Sciatic nerve (tissue), 2 donors: ENCODE measurements at regions not wholly inside any gene's neighbourhood (a gene's known extent, or its start where the extent isn't known, plus 50 kb on each side); places are given as distances from the start of the nearest gene placed in this dataset.

Experiments
- ATAC-seq: fragments of 200-7000 bp; cut with Tn5 transposase; one replicate; pipeline ENCODE4 v1.9.1; 2020; ENCODE audit warnings: mild to moderate bottlenecking, moderate library complexity
- DNase-seq: peaks from one replicate; pipeline ENCODE4 v3.0.0-alpha.2; 2020; ENCODE audit warnings: low spot score
- intact Hi-C: fragments of 100-400 bp; cut with DNase I; formaldehyde crosslinking; loops from one replicate; pipeline ENCODE4 v1.14.2; 2022
- donor health status: DM: no; HTN: no; CAD: no.
- donor health status: DM: no; HTN: no; CAD: no.

DNA sequence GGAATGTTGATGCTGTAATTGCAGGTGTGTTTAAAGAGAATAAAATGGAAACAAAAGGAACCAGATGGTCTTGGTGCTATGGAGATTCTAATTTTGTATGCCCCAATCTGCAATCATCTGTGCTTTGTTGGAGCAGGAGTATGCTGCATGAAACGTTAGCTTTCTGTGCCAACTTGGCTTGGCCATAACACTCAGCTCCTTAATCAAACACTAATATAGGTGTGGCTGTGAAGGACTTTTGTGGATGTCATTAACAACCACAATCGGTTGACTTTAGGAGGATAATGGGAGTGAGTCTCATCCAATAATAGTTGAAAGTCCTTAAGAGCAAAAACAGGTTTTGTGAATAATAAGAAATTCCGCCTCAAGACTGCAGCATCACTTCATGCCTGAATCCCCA is 399.2 kb downstream of the NLGN4X start:
- DNase-seq: no peak
- ATAC-seq: no peak
- intact Hi-C loops: no loop called here

DNA sequence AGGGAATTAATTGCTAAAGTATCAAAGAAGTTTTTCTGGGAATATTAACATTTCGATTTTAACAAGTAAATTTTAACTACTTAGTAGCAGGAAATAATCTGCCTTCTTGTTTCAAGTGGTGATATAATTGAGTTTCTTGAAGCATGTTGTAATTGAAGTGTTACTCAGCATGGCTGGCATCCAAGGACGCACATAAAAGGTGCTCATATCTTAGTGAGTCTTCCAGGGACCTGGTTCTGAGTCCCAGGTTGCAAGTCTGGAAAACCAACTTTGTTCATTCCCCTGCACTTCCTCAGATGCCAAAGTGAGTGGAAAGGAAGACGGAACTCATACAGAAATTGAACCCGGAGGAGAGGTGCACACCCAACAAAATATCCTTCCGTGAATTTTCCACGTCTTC is 399.6 kb downstream of the NLGN4X start:
- no peak for DNase-seq
- no peak for ATAC-seq
- intact Hi-C loops: no loop called here

DNA sequence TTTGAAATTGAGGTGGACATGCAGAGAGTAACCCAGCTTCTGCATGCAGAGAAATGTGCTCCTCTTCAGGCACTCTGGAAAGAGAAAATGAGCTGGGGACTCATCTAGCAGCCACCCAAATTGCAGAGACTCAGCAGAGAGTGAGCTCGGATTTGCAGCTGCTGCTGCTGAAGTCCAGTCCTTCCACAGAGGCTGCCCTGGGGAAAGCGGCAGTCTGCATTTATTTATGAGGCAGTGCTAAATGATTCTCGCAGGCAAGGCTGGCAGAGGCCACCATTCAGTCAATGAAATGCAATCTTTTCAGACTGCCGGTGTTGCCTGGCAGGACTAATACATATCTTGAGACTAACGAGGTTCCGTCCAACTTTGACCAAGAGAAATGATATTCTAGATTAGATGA is 404.8 kb downstream of the NLGN4X start:
- intact Hi-C loops: no loop called here
- no peak for DNase-seq
- ATAC-seq: no peak

DNA sequence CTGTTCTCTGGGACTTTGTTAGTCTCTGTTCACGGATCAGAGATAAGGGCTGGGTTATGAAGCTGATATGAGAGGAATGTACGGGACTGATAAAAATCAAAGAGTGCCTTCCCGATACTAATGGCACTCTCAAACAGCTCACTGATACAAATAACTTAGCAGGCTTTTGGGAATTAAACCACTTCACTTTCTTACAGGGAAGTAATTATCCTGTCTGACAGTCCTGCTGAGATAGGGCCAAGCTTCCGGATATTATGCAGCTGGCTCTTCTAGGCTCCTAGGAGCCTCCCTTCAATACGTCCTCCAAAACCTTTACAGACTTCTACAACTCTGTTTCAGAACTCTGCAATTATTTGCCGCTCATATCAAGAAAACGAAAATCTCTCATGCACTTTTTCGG is 418.0 kb downstream of the NLGN4X start:
- DNase-seq: no peak
- no peak for ATAC-seq
- intact Hi-C loops: no loop called here

DNA sequence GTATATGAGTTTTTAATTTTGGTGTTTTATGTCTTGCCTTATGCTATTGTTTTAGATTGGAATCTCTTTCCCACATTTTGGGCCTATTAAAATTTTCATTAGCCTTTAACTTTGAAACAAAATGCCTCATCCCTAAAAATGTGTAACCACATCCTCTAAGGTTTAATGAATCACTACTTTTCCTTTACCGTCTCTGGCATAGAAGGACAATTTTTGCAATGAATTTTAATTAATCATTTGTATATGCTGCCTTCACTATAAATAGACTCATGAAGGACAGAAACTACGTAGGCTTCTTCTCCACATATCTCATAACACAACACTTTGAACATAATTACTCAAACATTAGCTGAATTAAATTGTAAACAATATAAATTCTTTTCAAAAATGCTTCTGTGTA is 421.5 kb downstream of the NLGN4X start:
- no peak for ATAC-seq
- intact Hi-C loops: no loop called here
- no peak for DNase-seq

DNA sequence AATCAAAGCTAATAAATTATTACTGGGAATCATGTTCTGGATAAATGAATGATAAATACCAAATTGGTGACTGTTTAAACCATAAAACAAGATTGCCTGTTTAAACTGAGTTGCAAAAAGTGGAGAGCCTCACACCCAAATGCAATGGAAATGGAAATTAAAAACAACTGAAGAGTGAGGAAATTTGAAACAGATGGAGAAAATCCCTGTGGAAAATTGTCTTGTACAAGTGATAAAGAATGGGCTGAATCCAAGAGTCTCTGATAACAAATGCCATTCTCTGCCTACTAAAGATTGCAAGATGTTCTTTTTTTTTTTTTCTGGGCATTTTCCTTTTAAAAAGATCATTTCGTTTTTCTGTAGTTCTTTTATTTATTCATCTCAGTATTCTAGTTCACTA is 426.3 kb downstream of the NLGN4X start:
- intact Hi-C loops: no loop called here
- ATAC-seq (no peak), DNase-seq (no peak)

DNA sequence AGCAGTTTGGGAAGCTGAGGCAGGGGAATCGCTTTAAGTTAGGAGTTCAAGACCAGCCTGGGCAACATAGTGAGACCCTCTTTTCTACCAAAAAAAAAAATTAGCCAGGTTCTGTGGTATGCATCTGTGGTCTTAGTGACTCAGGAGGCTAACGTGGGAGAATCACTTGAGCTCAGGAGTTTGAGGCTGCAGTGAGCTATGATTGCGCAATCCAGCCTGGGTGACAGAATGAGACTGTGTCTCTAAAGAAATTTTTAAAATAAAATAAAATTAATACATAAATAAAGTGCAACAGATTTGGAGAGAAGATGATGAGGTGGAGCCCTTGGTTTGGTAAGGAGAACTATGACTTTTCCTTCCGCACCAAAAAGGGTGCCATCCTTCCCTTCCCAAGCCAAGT is 436.9 kb downstream of the NLGN4X start:
- no peak for DNase-seq
- no peak for ATAC-seq
- intact Hi-C loops: no loop called here

DNA sequence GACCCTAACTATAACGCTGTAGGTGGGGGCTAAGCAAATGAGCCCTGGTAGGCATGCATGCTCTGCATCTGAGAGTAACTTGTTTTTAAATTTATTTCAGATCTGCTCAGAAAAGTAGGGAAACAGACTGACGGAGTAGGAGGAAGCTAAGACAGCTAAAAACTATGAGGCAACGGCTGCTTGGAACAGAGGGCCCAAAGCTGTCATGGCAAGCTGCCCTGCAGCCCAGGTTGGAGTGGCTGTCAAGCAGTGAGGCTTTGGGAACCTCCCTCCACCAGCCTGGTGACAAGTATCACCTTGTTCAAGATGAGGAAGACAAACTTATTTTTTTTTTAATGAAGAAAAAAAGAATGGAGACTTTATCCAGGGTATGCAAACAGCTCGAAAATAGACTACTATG is 439.8 kb downstream of the NLGN4X start:
- ATAC-seq: no peak
- DNase-seq: no peak
- intact Hi-C loops: no loop called here

DNA sequence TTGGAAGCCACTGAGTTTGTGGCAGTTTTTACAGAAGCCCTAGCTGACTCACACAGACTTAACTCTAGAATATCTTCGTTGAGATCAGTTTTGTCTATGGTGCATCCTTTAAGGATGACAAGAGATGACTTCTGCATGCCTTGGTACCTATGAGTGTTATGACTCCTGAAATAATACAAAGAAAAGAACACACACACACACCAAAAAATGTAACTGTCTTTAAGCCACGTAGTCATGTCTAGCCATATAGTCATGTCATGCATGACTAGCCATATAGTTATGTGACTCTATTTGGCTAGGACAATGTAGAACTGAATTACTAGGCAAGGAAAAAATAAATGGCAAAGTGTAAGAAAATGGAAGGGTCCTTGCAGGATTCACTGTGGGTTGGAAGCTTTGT is 447.8 kb downstream of the NLGN4X start:
- DNase-seq (no peak), ATAC-seq (no peak)
- intact Hi-C loops: no loop called here

DNA sequence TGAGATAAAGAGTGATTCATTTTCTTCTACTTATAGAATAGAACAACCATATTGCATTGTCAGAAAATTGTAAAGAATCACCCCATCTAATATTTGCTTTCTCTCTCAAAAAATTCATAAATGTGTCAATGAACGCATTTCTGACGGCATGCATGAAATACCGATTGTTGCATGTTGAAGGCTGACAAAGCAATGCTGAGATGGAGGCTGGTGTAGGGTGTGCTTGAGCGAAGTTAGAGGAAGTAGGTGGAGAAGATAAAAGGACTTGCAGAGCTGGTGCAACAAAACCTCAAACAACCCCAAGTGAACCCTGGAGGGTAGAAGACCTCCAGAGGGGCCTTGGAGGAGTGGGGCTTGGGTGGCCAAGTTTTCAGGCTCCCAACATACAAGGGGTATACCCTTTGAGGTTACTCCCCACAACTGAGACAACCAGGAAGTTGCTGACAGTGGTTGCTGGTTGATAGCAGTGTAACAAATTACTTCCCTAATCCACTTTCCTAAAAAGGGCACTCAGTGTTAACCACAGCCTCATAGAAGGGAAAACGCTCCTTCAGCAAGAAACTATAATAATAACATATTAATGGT is 452.7 kb downstream of the NLGN4X start:
- DNase-seq (no peak), ATAC-seq (peak; percentile 46)
- intact Hi-C loops: no loop called here

DNA sequence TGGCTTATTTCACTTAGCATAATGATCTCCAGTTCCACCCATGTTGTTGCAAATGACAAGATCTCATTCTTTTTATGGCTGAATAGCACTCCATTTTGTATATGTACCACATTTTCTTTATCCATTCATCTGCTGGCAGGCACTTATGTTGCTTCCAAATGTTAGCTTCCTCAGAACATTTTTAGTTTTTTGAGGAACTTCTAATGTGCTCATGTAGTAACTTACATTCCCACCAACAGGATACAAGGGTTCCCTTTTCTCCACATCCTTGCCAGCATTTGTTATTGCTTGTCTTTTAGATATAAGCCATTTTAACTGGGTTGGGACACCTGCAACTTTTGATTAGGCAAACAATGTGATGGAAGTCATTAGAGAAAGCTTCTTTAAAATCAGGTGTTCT is 454.2 kb downstream of the NLGN4X start:
- DNase-seq (no peak), ATAC-seq (no peak)
- intact Hi-C loops: no loop called here

DNA sequence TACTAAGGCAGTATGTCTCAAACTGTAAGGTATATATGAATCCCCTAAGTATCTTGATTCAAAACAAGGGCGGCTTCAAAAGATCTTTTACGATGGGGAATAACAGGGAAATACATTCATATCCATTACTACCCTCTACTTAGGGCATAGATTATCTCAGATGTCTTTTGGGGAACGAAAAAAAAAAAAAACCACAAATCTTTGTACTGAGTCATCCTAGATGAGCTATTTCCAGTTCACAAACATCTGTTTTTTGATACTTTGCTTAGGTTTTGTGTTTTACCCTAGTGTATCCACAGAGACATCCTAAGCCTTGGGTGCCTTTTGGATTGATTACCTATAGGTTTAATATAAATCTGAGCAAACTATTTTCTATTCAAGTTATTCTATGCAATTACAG is 457.2 kb downstream of the NLGN4X start:
- intact Hi-C loops: no loop called here
- no peak for ATAC-seq
- no peak for DNase-seq

DNA sequence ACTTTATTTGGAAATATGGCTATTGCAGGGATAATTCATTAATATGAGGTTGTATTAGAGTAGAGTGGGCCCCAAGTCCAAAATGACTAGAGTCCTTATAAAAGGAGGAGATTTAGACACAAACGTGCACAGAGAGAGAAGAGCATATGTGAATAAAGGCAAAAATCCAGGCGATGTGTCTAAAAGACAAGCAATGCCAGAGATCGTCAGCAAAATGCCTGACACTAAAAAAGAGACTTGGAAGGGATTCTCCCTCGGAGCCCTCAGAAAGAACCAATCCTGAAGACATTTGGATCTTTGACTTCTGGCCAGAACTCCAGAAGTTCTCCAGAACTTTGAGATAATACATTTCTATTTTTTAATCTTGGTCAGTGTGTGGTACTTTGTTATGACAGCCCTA is 472.1 kb downstream of the NLGN4X start:
- intact Hi-C loops: no loop called here
- ATAC-seq (no peak), DNase-seq (no peak)

DNA sequence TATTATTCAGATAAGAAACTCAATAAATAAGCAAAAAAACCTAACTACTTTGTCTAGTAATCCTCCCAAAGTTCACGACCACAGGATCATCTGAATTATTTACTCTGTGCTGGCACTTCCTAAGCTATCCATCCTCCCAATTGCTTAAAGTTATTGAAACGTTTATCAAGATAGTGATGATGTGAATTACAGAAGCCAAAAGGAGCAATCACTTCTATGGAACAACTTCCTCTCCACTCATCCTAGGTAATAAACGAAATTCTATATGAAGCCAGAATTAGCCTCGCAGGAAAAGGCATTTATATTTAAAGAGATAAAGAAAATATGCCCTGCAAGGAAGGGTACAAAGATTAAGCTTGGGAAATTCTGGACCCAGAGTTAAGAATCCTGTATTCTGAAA is 475.4 kb downstream of the NLGN4X start:
- ATAC-seq (no peak), DNase-seq (no peak)
- intact Hi-C loops: no loop called here

DNA sequence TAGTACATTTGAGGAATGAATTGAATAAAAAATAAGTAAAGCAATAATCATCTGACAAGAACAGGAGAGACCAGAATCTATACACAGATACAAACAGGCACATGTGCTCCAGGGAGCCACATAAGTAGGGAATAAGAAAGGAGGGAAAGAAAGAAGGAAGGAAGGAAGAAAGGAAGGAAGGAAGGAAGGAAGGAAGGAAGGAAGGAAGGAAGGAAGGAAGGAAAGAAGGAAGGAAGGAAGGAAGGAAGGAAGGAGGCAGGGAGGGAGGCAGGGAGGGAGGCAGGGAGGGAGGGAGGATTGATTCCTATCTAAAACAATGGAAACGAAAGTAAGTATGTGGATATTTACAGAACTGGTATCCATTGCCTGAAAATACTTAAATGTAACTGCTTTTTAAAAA is 475.8 kb downstream of the NLGN4X start:
- no peak for DNase-seq
- intact Hi-C loops: no loop called here
- no peak for ATAC-seq

DNA sequence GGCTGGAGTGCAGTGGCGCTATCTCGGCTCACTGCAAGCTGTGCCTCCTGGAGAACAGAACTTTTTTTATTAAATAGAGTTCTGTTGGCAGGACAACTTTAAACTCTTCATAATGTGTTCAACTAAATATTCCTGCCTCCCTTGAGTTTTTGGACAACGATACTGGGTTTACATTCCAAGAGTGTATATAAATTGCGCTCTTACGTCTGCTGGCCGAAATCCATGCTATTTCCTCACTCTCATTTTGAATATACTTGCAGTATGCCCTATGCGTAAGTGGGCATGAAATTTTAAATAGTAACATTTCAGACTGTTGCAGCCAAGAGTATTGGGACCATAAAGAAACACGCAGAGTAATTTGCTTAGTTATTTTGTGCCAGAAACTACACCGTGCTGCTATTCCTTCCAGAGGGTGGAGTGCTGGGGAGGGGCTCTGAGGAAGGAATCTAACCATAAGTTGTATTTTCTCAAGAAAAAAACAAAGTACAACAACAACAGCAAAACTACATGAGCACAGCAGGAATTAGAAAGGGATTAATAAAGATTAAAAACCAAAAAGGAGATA is 480.0 kb downstream of the NLGN4X start:
- intact Hi-C loops: no loop called here
- ATAC-seq: no peak

DNA sequence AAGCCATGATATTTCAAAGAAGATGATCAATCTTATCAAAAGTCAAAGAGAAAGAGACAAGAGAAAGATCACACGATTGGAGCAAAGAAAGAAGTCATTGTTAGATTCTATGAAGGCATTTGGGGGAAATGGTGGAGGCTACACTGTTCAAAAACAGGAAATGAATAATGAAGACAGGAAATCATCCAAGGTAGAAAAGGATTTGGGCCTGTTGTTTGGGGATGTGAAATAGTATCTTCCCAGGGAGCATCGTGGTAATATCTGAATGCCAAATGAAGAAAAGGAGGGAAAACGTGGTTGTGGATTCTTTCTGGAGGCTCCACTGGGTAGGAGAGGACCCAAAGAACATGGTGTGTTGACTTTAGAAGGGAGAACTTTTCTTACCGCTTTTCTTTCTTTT is 482.4 kb downstream of the NLGN4X start:
- intact Hi-C loops: no loop called here
- DNase-seq: no peak
- ATAC-seq: no peak

More for the DNA sequence above, 480.0 kb downstream of the NLGN4X start:
- no peak for DNase-seq

DNA sequence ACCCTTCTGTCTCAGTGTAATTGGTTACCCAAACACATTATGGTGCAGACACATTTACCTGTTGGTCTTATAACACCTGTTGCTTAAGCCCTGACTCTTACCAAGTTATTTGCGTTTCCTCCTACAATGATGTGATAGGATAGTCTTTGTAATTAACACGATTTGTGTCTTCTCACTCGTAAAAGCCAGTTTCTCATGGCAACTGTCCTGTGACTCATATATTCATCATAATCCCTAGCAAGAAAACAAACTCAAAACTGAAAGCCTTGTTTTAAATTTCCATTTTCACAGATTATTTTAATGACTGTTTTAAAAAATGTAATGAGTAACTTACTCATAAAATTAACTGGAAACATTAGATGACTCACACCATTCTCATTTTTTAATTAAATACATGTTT is 495.2 kb downstream of the NLGN4X start:
- no peak for DNase-seq
- ATAC-seq: no peak
- intact Hi-C loops: no loop called here

DNA sequence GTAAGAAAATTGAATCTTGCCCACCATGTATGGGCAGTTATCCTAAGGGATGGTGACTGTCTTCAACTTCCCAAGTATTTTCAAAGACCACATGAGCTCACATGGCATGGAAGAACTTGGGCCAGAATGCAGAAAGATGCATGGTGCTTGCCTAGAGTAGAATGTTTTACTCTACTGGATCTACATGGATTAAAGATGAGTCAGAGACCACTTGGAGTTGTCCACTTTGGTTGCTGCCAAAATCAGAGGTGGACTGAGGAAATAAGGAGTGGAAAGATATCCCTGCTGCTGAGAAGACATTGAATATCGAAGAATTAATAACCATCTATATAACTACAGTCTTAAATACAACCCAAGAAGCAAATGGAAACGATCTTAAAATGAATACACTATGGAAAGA is 498.1 kb downstream of the NLGN4X start:
- intact Hi-C loops: no loop called here
- DNase-seq (no peak), ATAC-seq (no peak)

DNA sequence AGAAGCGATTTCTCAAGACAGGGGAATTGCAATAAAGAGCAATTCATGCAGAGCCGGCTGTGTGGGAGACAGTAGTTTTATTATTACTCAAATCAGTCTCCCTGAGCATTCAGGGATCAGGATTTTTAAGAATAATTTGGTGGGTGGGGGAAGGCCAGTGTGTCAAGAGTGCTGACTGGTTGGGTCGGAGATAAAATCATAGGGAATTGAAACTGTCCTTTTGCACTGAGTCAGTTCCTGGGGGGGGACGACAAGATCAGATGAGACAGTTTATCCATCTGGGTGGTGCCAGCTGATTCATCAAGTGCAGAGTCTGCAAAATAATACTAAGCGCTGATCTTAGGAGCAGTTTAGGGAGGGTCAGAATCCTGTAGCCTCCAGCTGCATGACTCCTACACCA is 502.4 kb downstream of the NLGN4X start:
- ATAC-seq (peak; percentile 46), DNase-seq (no peak)
- intact Hi-C loops: no loop called here

DNA sequence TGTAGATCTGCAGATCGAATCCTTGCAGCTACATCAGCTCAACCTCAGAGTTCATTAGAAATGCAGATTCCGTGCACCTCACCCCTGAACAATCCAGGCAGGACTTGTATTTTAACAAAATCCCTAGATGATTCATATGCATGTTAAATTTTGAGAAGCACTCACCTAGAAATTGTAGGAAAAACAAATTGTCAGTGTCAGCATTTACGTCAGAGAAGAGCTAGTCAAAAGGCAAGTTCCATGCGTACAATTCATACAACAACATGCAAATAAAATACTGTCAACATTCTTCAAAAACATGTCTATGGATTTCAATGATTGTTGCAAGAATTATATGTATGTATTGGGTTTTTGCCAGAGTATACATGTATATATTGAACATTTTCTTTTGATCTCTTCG is 504.5 kb downstream of the NLGN4X start:
- DNase-seq (no peak), ATAC-seq (no peak)
- intact Hi-C loops: no loop called here

DNA sequence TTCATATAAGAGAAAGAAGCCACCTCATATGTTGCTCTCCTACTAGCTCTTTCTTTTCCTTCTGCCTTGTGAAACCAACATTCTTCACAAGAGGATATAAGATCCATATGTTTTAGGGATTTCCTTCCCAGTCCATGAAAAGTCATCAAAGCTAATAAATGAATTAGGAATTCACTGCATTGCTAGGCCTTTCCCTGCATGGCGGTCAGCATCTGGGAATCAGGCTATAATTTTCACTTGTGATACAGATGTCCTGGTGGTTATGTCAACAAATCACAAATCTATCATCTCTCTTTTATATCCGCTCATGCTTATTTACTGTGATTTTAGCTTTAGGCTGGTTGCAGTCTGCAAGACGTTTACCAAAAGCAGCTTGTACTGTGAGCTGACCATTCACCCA is 510.0 kb downstream of the NLGN4X start:
- DNase-seq (no peak), ATAC-seq (no peak)
- intact Hi-C loops: no loop called here
